GM12878 (cell line): ENCODE measurements at regions not wholly inside any gene's neighbourhood (a gene's known extent, or its start where the extent isn't known, plus 50 kb on each side); places are given as distances from the start of the nearest gene placed in this dataset.

Experiments used
- ATAC-seq: fragments of 200-7000 bp; cut with Tn5 transposase; 3 replicates; pipeline ENCODE4 v1.9.1; 2020; ENCODE audit warnings: mild to moderate bottlenecking, moderate library complexity
- BruUV-seq: library from RNA; stranded (reverse); fragments of 400-500 nt; replicated peaks from 2 replicates; lab custom pipeline; 2021; lab: Mats Ljungman, UMichigan
- CTCF ChIA-PET: fragments of 300-600 bp; sonication (Branson Sonifier 250); formaldehyde crosslinking; extraction: SDS; loops from one replicate; lab custom pipeline; 2021; ENCODE audit warnings: inconsistent platforms; lab: Yijun Ruan, JAX
- POLR2A ChIA-PET: fragments of 350-600 bp; formaldehyde crosslinking; extraction: SDS; loops from one replicate; lab custom pipeline; 2021; ENCODE audit warnings: inconsistent platforms; lab: Charles Lee
- RAD21 ChIA-PET: fragments of 300-600 bp; sonication (Branson Sonifier 250); formaldehyde crosslinking; loops from one replicate; lab custom pipeline; 2023; ENCODE audit warnings: antibody characterized with exemption; ENCODE audit not compliant: unreplicated experiment; lab: Charles Lee
- SMC1A ChIA-PET: fragments of 300-600 bp; sonication (Branson Sonifier 250); formaldehyde crosslinking; loops from one replicate; lab custom pipeline; 2023; ENCODE audit not compliant: unreplicated experiment, uncharacterized antibody; lab: Charles Lee
- DNase-seq: peaks from one replicate; pipeline ENCODE4 v3.0.0-alpha.2; 2011; ENCODE audit warnings: low read depth, low spot score
- FAIRE-seq: peaks from 3 replicates; lab custom pipeline; 2011; peaks lifted over from hg19 to GRCh38; lab: Jason Lieb, UNC
- H2AFZ ChIP-seq: 2 replicates; pipeline ENCODE4 v1.6.0; 2011; ENCODE audit warnings: low read depth, low read length, control low read depth; ENCODE audit not compliant: control insufficient read depth
- H3K27ac ChIP-seq: 2 replicates; pipeline ENCODE4 v1.5.1; 2011; ENCODE audit warnings: control low read depth; ENCODE audit not compliant: control insufficient read depth, insufficient read depth
- H3K27me3 ChIP-seq, 2 experiments: replicated peaks in 1 of 2; 2 replicates each; pipeline versions ENCODE4 v1.6.0 to v1.6.1; 2011; ENCODE audit warnings: low read length in 1 of 2; ENCODE audit not compliant: control insufficient read depth in 2 of 2, insufficient read depth in 2 of 2
- H3K36me3 ChIP-seq, 2 experiments: 2 replicates each; pipeline ENCODE4 v1.5.1; 2011; ENCODE audit warnings: low read length in 1 of 2; ENCODE audit not compliant: control insufficient read depth in 2 of 2, insufficient read depth in 2 of 2
- H3K4me1 ChIP-seq: 2 replicates; pipeline ENCODE4 v1.6.1; 2011; ENCODE audit warnings: mild to moderate bottlenecking, low read length, moderate library complexity, mixed read lengths; ENCODE audit not compliant: control insufficient read depth, insufficient read depth
- H3K4me2 ChIP-seq: 2 replicates; pipeline ENCODE4 v1.6.0; 2011; ENCODE audit warnings: control low read depth; ENCODE audit not compliant: control insufficient read depth, insufficient read depth
- H3K4me3 ChIP-seq: fragments of 200-600 bp; sonication (generic); 2 replicates; pipeline ENCODE4 v1.5.1; 2016
- H3K79me2 ChIP-seq: 2 replicates; pipeline ENCODE4 v1.6.0; 2011; ENCODE audit warnings: low read length; ENCODE audit not compliant: control insufficient read depth, insufficient read depth
- H3K9ac ChIP-seq: 2 replicates; pipeline ENCODE4 v1.8.0; 2011; ENCODE audit warnings: low read length, control low read depth, mixed read lengths; ENCODE audit not compliant: control insufficient read depth, insufficient read depth
- H3K9me3 ChIP-seq: replicated peaks from 3 replicates; pipeline ENCODE4 v1.5.1; 2011; ENCODE audit warnings: mild to moderate bottlenecking, low read length; ENCODE audit not compliant: control insufficient read depth, insufficient read depth
- H4K20me1 ChIP-seq: 2 replicates; pipeline ENCODE4 v1.6.0; 2011; ENCODE audit not compliant: control insufficient read depth, insufficient read depth
- BHLHE40 ChIP-seq, 2 experiments: fragments of 450-650 bp in 1 of 2; IDR thresholded peaks; 2 replicates each; pipeline ENCODE4 v1.6.1; 2011 to 2017; ENCODE audit warnings: low read depth in 2 of 2, borderline replicate concordance in 1 of 2, improper control_type of control experiment in 1 of 2, low read length in 1 of 2, mild to moderate bottlenecking in 1 of 2
- BRCA1 ChIP-seq: IDR thresholded peaks from 2 replicates; pipeline ENCODE4 v1.6.1; 2011; ENCODE audit warnings: low read depth, low read length, improper control_type of control experiment
- CREB1 ChIP-seq: IDR thresholded peaks from 2 replicates; pipeline ENCODE4 v1.6.1; 2012; ENCODE audit warnings: low read depth, mild to moderate bottlenecking, inconsistent platforms
- ESRRA ChIP-seq: IDR thresholded peaks from 2 replicates; pipeline ENCODE4 v1.6.1; 2012; ENCODE audit warnings: mild to moderate bottlenecking, low read length, improper control_type of control experiment
- FOXM1 ChIP-seq: IDR thresholded peaks from 2 replicates; pipeline ENCODE4 v1.6.1; 2012; ENCODE audit warnings: low read depth, mild to moderate bottlenecking, inconsistent platforms, low read length, moderate library complexity
- GABPA ChIP-seq: IDR thresholded peaks from 2 replicates; pipeline ENCODE4 v1.6.1; 2014; ENCODE audit warnings: antibody characterized with exemption, low read depth, mild to moderate bottlenecking, inconsistent platforms
- HDGF ChIP-seq: fragments of 450-650 bp; IDR thresholded peaks from 2 replicates; pipeline ENCODE4 v1.6.1; 2016; ENCODE audit warnings: antibody characterized with exemption
- IRF3 ChIP-seq: fragments of 450-650 bp; IDR thresholded peaks from 2 replicates; pipeline ENCODE4 v1.6.1; 2014; ENCODE audit warnings: mild to moderate bottlenecking
- JUNB ChIP-seq: IDR thresholded peaks from 2 replicates; pipeline ENCODE4 v1.6.1; 2016; ENCODE audit warnings: antibody characterized with exemption, mild to moderate bottlenecking
- MEF2A ChIP-seq: IDR thresholded peaks from 2 replicates; pipeline ENCODE4 v1.6.1; 2011; ENCODE audit warnings: low read depth, mild to moderate bottlenecking, low read length, moderate library complexity; ENCODE audit not compliant: insufficient read depth
- NFYB ChIP-seq: IDR thresholded peaks from 2 replicates; pipeline ENCODE4 v1.6.1; 2011; ENCODE audit warnings: low read depth, mild to moderate bottlenecking, low read length, improper control_type of control experiment, moderate library complexity; ENCODE audit not compliant: insufficient read depth
- RELA ChIP-seq: fragments of 450-650 bp; IDR thresholded peaks from 2 replicates; pipeline ENCODE4 v1.8.0; 2014; ENCODE audit warnings: borderline replicate concordance; ENCODE audit not compliant: partially characterized antibody
- SMC3 ChIP-seq: IDR thresholded peaks from 2 replicates; pipeline ENCODE4 v1.6.1; 2011; ENCODE audit warnings: low read length, improper control_type of control experiment, borderline replicate concordance
- SP1 ChIP-seq: IDR thresholded peaks from one replicate; pipeline ENCODE4 v1.6.1; 2011; ENCODE audit warnings: low read depth, low read length
- YY1 ChIP-seq: IDR thresholded peaks from 2 replicates; pipeline ENCODE4 v1.6.1; 2011; ENCODE audit warnings: low read depth, mild to moderate bottlenecking, low read length
- ZNF384 ChIP-seq: IDR thresholded peaks from 2 replicates; pipeline ENCODE4 v1.6.1; 2012; ENCODE audit warnings: low read depth, mild to moderate bottlenecking, low read length, improper control_type of control experiment, borderline replicate concordance
- WGBS: methylation state at CpG from one replicate; pipeline ENCODE4 v1.1.6; 2016; ENCODE audit warnings: low lambda C conversion rate; ENCODE audit not compliant: insufficient replicate concordance, insufficient coverage; ENCODE audit errors: missing lambda C conversion rate; 5-methylcytosine and 5-hydroxymethylcytosine counted together
- in situ Hi-C: fragments of 300-500 bp; cut with MboI; formaldehyde crosslinking; loops from 9 replicates; pipeline ENCODE4 v1.14.3; 2018; ENCODE audit warnings: mixed read lengths
- intact Hi-C: fragments of 100-400 bp; cut with micrococcal nuclease; formaldehyde crosslinking; loops from one replicate; pipeline ENCODE4 v1.14.2; 2022; ENCODE audit not compliant: unreplicated experiment

DNA sequence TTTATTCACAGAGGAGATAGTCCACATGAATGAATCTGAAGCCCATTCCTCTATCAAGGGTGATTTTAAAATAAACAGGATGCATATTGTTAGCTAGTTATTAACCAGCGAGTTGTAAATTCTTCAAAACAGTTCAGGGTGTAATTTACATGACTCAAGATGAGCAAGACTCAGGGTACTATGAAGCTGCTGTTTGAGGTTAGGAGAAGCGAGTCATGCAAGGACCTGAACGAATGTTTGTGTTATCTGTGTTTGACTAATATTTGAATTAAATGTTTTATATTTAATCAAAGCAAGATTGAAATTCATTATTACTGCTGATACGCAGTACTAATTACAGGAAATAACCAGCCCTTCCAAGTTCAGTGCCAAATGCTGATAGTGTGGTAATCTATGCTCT is 191.1 kb downstream of the SAMD5 start (continued):
- TF ChIP-seq GABPA (no peak), BHLHE40 (IDR thresholded peaks at IDR 0.05; ENCODE audit: borderline replicate concordance in 1 of 2, low read depth in 2 of 2, low read length in 1 of 2) (no peak), BRCA1 (no peak)

- H3K9me3 ChIP-seq, result no peaks in the 10 kb centered on the region
- no peak for TF ChIP-seq MEF2A
- TF ChIP-seq RELA, result no peak
- H3K4me1 ChIP-seq, result no peaks in the 10 kb centered on the region
- intact Hi-C loops, result no loop called here
- no peaks in the 10 kb centered on the region for H3K36me3 ChIP-seq
- no peak for ATAC-seq
- 32% methylated on average over 5 of the region's 5 CpGs for WGBS
- BruUV-seq, result no TSS peak
- H3K79me2 ChIP-seq, result no peaks in the 10 kb centered on the region
- ChIA-PET RAD21 (no interaction called here), POLR2A (no interaction called here), SMC1A (no interaction called here), CTCF (no interaction called here)
- no peak overlapping the region for H3K9ac ChIP-seq
- in situ Hi-C loops, result no loop called here
- H3K27ac ChIP-seq, result no peak overlapping the region
- no peak for DNase-seq
- H3K4me2 ChIP-seq, result no peak overlapping the region
- FAIRE-seq, result no peak
- no peaks in the 10 kb centered on the region for H4K20me1 ChIP-seq
- no peak overlapping the region for H3K4me3 ChIP-seq
- H2AFZ ChIP-seq, result no peak overlapping the region
- H3K27me3 ChIP-seq, result no peaks in the 10 kb centered on the region
Observed at GRCh38 chr6:147700436-147701209, 192.1 kb downstream of the SAMD5 start.

- FAIRE-seq (no peak), DNase-seq (no peak), ATAC-seq (no peak)
- BruUV-seq, result no TSS peak
- H3K9ac ChIP-seq, result no peak overlapping the region
- H3K4me1 ChIP-seq, result no peaks in the 10 kb centered on the region
- no peak overlapping the region for H3K4me2 ChIP-seq
- H3K27ac ChIP-seq, result no peak overlapping the region
- H3K4me3 ChIP-seq, result no peak overlapping the region
- no peaks in the 10 kb centered on the region for H3K36me3 ChIP-seq
- ChIA-PET SMC1A (no interaction called here), RAD21 (no interaction called here), POLR2A (no interaction called here), CTCF (no interaction called here)
- H2AFZ ChIP-seq, result no peak overlapping the region
- intact Hi-C loops, result no loop called here
- H3K9me3 ChIP-seq, result no peaks in the 10 kb centered on the region
- no peaks in the 10 kb centered on the region for H3K27me3 ChIP-seq
- no peaks in the 10 kb centered on the region for H3K79me2 ChIP-seq
- WGBS, result 39% methylated on average over 5 of the region's 5 CpGs
- in situ Hi-C loops, result no loop called here
- H4K20me1 ChIP-seq, result no peaks in the 10 kb centered on the region
- no peak for TF ChIP-seq SP1
- no peak for TF ChIP-seq ZNF384
- no peak for TF ChIP-seq BHLHE40 (IDR thresholded peaks at IDR 0.05; ENCODE audit: borderline replicate concordance in 1 of 2, low read depth in 2 of 2, low read length in 1 of 2)
- TF ChIP-seq FOXM1, result no peak
- no peak for TF ChIP-seq SMC3
- no peak for TF ChIP-seq YY1
- TF ChIP-seq JUNB, result no peak
- no peak for TF ChIP-seq NFYB
- TF ChIP-seq IRF3, result no peak
- no peak for TF ChIP-seq HDGF
- no peak for TF ChIP-seq ESRRA
- TF ChIP-seq CREB1, result no peak
Observed at GRCh38 chr6:147704691-147705090, 196.2 kb downstream of the SAMD5 start.
